ENCODE measurements at regions not wholly inside any gene's neighbourhood (a gene's known extent, or its start where the extent isn't known, plus 50 kb on each side); places are given as distances from the start of the nearest gene placed in this dataset.

GRCh38 chr10:4082861-4083260, 297.9 kb upstream of the KLF6 start:
- TF ChIP-seq CTCF (IDR thresholded peaks at IDR 0.05; ENCODE audit: low read depth, low read length, missing input control) (no peak), EGR1 (IDR thresholded peaks at IDR 0.05; ENCODE audit: low read depth in 2 of 2) (no peak), TAF1 (conservative IDR thresholded peaks at IDR 0.05) (no peak), RAD21 (IDR thresholded peaks at IDR 0.05) (no peak), GABPA (IDR thresholded peaks at IDR 0.05 in 1 of 2, conservative IDR thresholded peaks at IDR 0.05 in 1 of 2) (no peak), MAX (IDR thresholded peaks at IDR 0.05) (no peak)

All from liver (tissue), 3 donors.